ENCODE measurements at regions not wholly inside any gene's neighbourhood (a gene's known extent, or its start where the extent isn't known, plus 50 kb on each side); places are given as distances from the start of the nearest gene placed in this dataset.

DNA sequence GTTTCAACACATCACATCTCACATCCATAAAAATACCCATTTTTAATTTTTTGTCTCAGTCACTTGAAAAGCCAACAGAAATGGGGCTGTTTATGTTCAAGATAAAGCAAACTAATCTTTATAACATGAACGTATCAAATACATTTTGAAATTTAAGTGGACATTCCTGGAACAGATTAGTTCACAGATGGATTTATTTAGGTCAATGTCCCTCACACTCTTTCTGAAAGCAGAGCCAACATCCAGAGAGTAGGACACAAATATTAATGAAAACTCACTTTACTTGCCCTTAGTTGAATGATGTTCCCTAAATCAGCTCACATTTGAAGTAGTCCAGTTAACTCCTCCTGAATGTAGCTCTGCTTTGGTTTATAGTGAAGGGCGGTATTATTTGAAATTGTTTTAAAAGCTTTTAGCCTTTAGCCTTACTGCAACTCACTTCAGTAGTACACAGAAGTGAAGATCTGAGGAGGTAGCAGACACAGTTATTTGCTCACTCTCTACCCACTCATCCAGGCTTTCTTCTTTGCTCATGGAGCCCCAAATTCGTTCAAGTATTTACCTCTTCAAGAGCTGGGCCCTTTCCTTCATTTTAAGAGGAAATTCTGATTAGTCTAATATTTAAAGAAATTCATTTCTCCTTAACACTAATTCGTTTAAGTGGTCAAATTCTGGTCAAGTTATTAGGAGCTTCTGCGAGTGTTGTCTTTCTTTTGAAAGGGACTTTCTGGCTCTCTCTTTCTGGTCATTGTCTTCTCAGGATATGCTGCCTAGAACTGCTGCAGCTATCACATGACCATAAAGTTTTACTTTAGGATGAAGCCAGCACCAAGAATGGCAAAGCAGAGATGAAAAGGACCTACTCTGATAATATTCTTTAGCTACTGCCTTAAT, 180.6 kb upstream of the AGR3 start:
- Histone ChIP-seq H3K36me3 (ENCODE audit: control insufficient read depth in 2 of 2, insufficient read depth in 2 of 2, low read length in 2 of 2) (no peaks in the 10 kb centered on the region), H3K4me1 (ENCODE audit: control insufficient read depth, insufficient read depth, low read length) (no peaks in the 10 kb centered on the region), H3K9me3 (ENCODE audit: control insufficient read depth in 2 of 2, low read length in 2 of 2) (no peaks in the 10 kb centered on the region), H3K27me3 (ENCODE audit: control insufficient read depth in 1 of 2, insufficient read depth in 2 of 2, low read length in 2 of 2) (no peaks in the 10 kb centered on the region), H3K27ac (ENCODE audit: low read length) (no peak overlapping the region), H3K4me3 (ENCODE audit: low read length in 2 of 2) (no peak overlapping the region), H3K9ac (ENCODE audit: low read length in 2 of 2) (no peak overlapping the region)

DNA sequence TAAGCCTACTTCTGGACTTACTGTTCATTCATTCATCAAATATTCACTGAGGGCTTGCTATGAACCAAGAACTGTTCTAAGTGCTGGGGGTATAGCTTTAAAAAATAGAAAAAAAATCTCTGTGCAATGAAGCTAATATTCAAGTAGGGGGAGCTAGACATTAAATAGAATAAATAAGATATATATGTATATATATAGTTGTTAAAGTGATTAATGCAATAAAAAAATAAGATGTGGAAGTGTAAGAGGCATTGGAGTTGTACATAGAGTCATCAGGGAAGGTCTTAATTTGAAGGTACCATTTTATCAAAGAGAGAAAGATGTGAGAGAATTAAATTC, 181.2 kb upstream of the AGR3 start:
- no peak overlapping the region for H3K27ac ChIP-seq (ENCODE audit: low read length)
- H3K36me3 ChIP-seq (ENCODE audit: control insufficient read depth in 2 of 2, insufficient read depth in 2 of 2, low read length in 2 of 2), result no peaks in the 10 kb centered on the region
- no peaks in the 10 kb centered on the region for H3K9me3 ChIP-seq (ENCODE audit: control insufficient read depth in 2 of 2, low read length in 2 of 2)
- no peaks in the 10 kb centered on the region for H3K27me3 ChIP-seq (ENCODE audit: control insufficient read depth in 1 of 2, insufficient read depth in 2 of 2, low read length in 2 of 2)
- H3K9ac ChIP-seq (ENCODE audit: low read length in 2 of 2), result no peak overlapping the region
- no peak overlapping the region for H3K4me3 ChIP-seq (ENCODE audit: low read length in 2 of 2)
- no peaks in the 10 kb centered on the region for H3K4me1 ChIP-seq (ENCODE audit: control insufficient read depth, insufficient read depth, low read length)

DNA sequence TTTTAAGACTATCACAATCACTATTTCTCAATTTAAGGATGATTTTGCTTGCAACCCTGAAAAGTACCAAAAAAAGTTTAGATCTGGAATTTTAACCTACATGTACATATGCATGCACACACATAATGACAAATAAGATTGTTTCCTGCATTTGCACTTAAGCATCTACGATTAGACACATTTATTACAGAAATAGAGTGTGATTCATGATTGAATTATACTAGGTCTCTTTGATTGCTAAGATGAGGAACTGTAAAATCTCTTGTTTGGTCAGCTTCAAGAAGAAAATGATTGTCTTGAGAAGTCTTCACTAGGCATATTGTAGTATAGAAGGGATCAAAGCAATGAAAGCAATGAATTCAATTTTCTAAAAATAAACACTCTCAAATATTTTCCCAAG, 185.9 kb upstream of the AGR3 start:
- H3K9me3 ChIP-seq (ENCODE audit: control insufficient read depth in 2 of 2, low read length in 2 of 2), result no peaks in the 10 kb centered on the region
- H3K4me1 ChIP-seq (ENCODE audit: control insufficient read depth, insufficient read depth, low read length), result no peaks in the 10 kb centered on the region
- H3K9ac ChIP-seq (ENCODE audit: low read length in 2 of 2), result no peak overlapping the region
- H3K36me3 ChIP-seq (ENCODE audit: control insufficient read depth in 2 of 2, insufficient read depth in 2 of 2, low read length in 2 of 2), result no peaks in the 10 kb centered on the region
- no peak overlapping the region for H3K27ac ChIP-seq (ENCODE audit: low read length)
- H3K4me3 ChIP-seq (ENCODE audit: low read length in 2 of 2), result no peak overlapping the region
- H3K27me3 ChIP-seq (ENCODE audit: control insufficient read depth in 1 of 2, insufficient read depth in 2 of 2, low read length in 2 of 2), result no peaks in the 10 kb centered on the region

DNA sequence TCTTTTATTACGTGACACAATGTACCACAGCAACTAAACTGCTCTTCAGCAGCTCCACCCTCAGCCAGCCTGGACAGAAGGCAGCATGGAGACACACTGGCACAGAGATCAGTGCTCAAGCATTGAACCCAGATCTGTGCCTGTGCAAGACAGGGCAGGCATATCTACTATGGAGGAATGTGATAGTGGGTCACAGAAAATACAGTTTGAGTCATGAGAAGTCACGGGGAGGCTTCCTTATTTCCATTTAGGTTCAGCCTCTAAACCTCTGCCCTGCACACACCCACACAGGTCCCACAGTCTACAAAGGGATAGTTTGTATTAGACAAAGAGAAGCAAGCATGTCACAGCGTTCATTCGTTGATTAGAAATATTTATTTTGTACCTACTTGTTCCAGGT, 187.4 kb upstream of the AGR3 start:
- H3K4me3 ChIP-seq (ENCODE audit: low read length in 2 of 2), result no peak overlapping the region
- H3K36me3 ChIP-seq (ENCODE audit: control insufficient read depth in 2 of 2, insufficient read depth in 2 of 2, low read length in 2 of 2), result no peaks in the 10 kb centered on the region
- no peaks in the 10 kb centered on the region for H3K4me1 ChIP-seq (ENCODE audit: control insufficient read depth, insufficient read depth, low read length)
- no peaks in the 10 kb centered on the region for H3K9me3 ChIP-seq (ENCODE audit: control insufficient read depth in 2 of 2, low read length in 2 of 2)
- H3K27ac ChIP-seq (ENCODE audit: low read length), result no peak overlapping the region
- H3K9ac ChIP-seq (ENCODE audit: low read length in 2 of 2), result no peak overlapping the region
- H3K27me3 ChIP-seq (ENCODE audit: control insufficient read depth in 1 of 2, insufficient read depth in 2 of 2, low read length in 2 of 2), result no peaks in the 10 kb centered on the region

DNA sequence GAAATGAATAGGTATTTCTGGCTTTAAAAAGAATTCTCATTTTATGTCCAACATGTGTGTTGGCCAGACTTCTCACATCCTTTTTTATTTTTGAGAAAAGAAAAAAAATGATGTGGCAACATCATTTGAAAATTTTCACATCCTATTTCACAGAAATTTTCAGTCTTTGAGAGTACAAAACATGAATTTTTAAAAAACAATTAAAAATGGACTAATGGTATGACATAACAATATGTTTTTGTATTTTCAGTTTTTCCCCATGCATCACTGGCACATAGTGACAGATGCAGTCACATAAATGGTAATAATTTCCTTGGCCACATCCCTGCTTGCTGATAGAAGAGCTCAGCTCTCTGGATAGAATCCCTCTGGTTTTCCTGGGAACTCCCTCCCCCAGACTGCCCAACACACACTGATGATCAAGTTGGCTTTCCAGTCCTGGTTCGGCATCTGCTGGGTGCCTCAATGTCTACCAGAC, 188.5 kb upstream of the AGR3 start:
- no peak overlapping the region for H3K4me3 ChIP-seq (ENCODE audit: low read length in 2 of 2)
- no peaks in the 10 kb centered on the region for H3K9me3 ChIP-seq (ENCODE audit: control insufficient read depth in 2 of 2, low read length in 2 of 2)
- no peaks in the 10 kb centered on the region for H3K36me3 ChIP-seq (ENCODE audit: control insufficient read depth in 2 of 2, insufficient read depth in 2 of 2, low read length in 2 of 2)
- H3K9ac ChIP-seq (ENCODE audit: low read length in 2 of 2), result no peak overlapping the region
- H3K27ac ChIP-seq (ENCODE audit: low read length), result no peak overlapping the region
- no peaks in the 10 kb centered on the region for H3K4me1 ChIP-seq (ENCODE audit: control insufficient read depth, insufficient read depth, low read length)
- H3K27me3 ChIP-seq (ENCODE audit: control insufficient read depth in 1 of 2, insufficient read depth in 2 of 2, low read length in 2 of 2), result no peaks in the 10 kb centered on the region

DNA sequence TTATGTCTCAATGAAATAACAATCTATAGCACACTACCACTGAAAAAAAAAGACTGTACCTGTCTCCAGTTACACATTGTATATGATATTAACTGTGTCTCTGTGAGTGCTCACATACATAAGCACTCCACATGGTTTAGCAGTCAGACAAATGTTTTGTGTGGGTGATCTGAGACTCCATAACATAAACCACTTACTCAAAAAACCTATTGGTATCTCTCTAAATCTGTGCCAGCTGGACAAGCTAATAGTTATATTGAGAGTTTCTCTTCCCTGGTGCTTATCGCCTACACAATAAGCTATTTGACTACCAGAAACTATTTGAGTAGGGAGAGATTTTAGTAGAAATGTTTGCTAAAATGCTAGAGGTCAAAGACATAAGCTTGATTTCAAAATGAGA, 190.1 kb upstream of the AGR3 start:
- Histone ChIP-seq H3K4me3 (ENCODE audit: low read length in 2 of 2) (no peak overlapping the region), H3K36me3 (ENCODE audit: control insufficient read depth in 2 of 2, insufficient read depth in 2 of 2, low read length in 2 of 2) (no peaks in the 10 kb centered on the region), H3K9ac (ENCODE audit: low read length in 2 of 2) (no peak overlapping the region), H3K9me3 (ENCODE audit: control insufficient read depth in 2 of 2, low read length in 2 of 2) (no peaks in the 10 kb centered on the region), H3K27me3 (ENCODE audit: control insufficient read depth in 1 of 2, insufficient read depth in 2 of 2, low read length in 2 of 2) (no peaks in the 10 kb centered on the region), H3K27ac (ENCODE audit: low read length) (no peak overlapping the region), H3K4me1 (ENCODE audit: control insufficient read depth, insufficient read depth, low read length) (no peaks in the 10 kb centered on the region)

GRCh38 chr7:17075601-17076255, 193.9 kb upstream of the AGR3 start:
- Histone ChIP-seq H3K9ac (ENCODE audit: low read length in 2 of 2) (no peak overlapping the region), H3K9me3 (ENCODE audit: control insufficient read depth in 2 of 2, low read length in 2 of 2) (no peaks in the 10 kb centered on the region), H3K36me3 (ENCODE audit: control insufficient read depth in 2 of 2, insufficient read depth in 2 of 2, low read length in 2 of 2) (no peaks in the 10 kb centered on the region), H3K27ac (ENCODE audit: low read length) (no peak overlapping the region), H3K27me3 (ENCODE audit: control insufficient read depth in 1 of 2, insufficient read depth in 2 of 2, low read length in 2 of 2) (no peaks in the 10 kb centered on the region), H3K4me3 (ENCODE audit: low read length in 2 of 2) (no peak overlapping the region), H3K4me1 (ENCODE audit: control insufficient read depth, insufficient read depth, low read length) (no peaks in the 10 kb centered on the region)

DNA sequence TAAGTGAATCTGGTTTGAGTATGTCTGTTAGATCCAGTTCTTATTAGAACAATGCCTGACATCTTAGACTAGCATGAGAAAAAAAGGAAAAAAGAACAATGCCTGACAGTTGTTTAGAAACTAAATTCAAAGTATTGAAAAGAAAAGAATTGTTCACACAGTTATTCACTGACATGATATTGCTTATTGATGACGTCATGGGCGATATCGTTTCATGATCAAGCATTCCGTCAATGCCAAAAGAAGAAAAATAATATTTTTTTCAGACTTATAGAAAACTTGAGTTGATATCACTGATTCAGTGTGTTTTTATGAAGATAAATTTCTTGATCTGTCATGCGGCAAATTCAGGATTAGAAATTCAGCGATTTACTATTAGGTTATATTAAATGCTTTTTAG, 196.5 kb upstream of the AGR3 start:
- H3K27me3 ChIP-seq (ENCODE audit: control insufficient read depth in 1 of 2, insufficient read depth in 2 of 2, low read length in 2 of 2), result no peaks in the 10 kb centered on the region
- H3K4me3 ChIP-seq (ENCODE audit: low read length in 2 of 2), result no peak overlapping the region

DNA sequence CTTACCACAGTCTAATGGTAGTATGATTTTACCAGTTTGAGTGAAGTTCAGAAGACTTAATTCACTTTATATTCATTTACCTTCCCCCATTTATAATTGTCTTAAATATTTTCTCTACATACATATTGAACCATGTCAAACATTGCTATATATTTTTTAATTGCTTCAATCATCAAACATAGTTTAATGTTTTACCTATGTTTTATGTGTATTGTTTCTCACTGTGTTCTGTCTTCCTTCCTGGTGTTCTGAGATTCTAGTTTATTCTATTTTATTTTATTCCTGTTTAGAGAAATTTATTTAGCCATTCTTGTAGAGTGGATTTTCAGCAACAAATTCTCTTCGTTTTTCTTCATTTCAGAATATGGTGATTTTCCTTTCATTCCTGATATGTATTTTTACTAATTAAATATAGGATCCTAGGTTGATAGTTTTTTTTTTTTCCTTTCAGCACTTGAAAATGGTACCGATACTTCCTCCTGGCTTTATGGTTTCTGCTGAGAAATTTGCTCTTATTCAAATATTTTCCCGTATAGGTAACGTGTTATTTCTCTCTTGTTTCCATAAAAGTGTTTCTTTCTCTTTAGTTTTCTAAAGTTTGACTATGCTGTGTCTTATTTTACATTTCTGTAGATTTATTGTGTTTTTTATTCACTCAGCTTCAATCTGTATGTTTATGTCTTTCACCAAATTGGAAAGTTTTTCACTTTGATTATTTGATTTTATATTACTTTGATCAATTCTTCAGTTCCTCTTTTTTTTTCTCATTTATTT, 201.8 kb upstream of the AGR3 start:
- H3K4me3 ChIP-seq (ENCODE audit: low read length in 2 of 2), result no peak overlapping the region
- H3K27ac ChIP-seq (ENCODE audit: low read length), result no peak overlapping the region
- no peaks in the 10 kb centered on the region for H3K4me1 ChIP-seq (ENCODE audit: control insufficient read depth, insufficient read depth, low read length)
- no peaks in the 10 kb centered on the region for H3K9me3 ChIP-seq (ENCODE audit: control insufficient read depth in 2 of 2, low read length in 2 of 2)
- no peaks in the 10 kb centered on the region for H3K27me3 ChIP-seq (ENCODE audit: control insufficient read depth in 1 of 2, insufficient read depth in 2 of 2, low read length in 2 of 2)
- H3K36me3 ChIP-seq (ENCODE audit: control insufficient read depth in 2 of 2, insufficient read depth in 2 of 2, low read length in 2 of 2), result no peaks in the 10 kb centered on the region
- H3K9ac ChIP-seq (ENCODE audit: low read length in 2 of 2), result no peak overlapping the region

More for the DNA sequence above, 196.5 kb upstream of the AGR3 start:
- Histone ChIP-seq H3K9me3 (ENCODE audit: control insufficient read depth in 2 of 2, low read length in 2 of 2) (no peaks in the 10 kb centered on the region), H3K4me1 (ENCODE audit: control insufficient read depth, insufficient read depth, low read length) (no peaks in the 10 kb centered on the region), H3K27ac (ENCODE audit: low read length) (no peak overlapping the region), H3K9ac (ENCODE audit: low read length in 2 of 2) (no peak overlapping the region), H3K36me3 (ENCODE audit: control insufficient read depth in 2 of 2, insufficient read depth in 2 of 2, low read length in 2 of 2) (no peaks in the 10 kb centered on the region)

DNA sequence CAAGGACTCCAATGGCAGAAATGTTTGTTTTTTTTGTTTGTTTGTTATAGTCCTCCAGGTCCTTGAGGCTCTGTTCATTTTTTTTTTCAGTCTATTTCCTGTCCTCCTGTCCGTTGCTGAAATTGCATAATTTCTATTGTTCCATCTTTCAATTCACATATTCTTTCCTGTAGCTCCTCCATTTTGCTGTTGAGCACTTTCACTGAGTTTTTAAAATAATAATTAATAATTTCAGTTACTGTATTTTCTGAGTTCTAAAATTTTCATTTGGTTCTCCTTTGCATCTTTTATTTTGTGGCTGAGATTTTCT, 202.3 kb upstream of the AGR3 start:
- Histone ChIP-seq H3K27ac (ENCODE audit: low read length) (no peak overlapping the region), H3K4me3 (ENCODE audit: low read length in 2 of 2) (no peak overlapping the region), H3K4me1 (ENCODE audit: control insufficient read depth, insufficient read depth, low read length) (no peaks in the 10 kb centered on the region), H3K36me3 (ENCODE audit: control insufficient read depth in 2 of 2, insufficient read depth in 2 of 2, low read length in 2 of 2) (no peaks in the 10 kb centered on the region), H3K9me3 (ENCODE audit: control insufficient read depth in 2 of 2, low read length in 2 of 2) (no peaks in the 10 kb centered on the region), H3K9ac (ENCODE audit: low read length in 2 of 2) (no peak overlapping the region), H3K27me3 (ENCODE audit: control insufficient read depth in 1 of 2, insufficient read depth in 2 of 2, low read length in 2 of 2) (no peaks in the 10 kb centered on the region)
